ENCODE measurements at regions not wholly inside any gene's neighbourhood (a gene's known extent, or its start where the extent isn't known, plus 50 kb on each side); places are given as distances from the start of the nearest gene placed in this dataset.

- DNase-seq (ENCODE audit: low spot score): no peak
- H3K27ac ChIP-seq (ENCODE audit: low read depth in 1 of 2, low read length in 2 of 2): no peak overlapping the region
- 84% methylated on average over 20 of the region's 20 CpGs for WGBS
- H3K9ac ChIP-seq (ENCODE audit: low read depth in 1 of 2, low read length in 2 of 2): no peak overlapping the region
- no peak overlapping the region for H3K4me3 ChIP-seq (ENCODE audit: low read depth in 1 of 3, low read length in 3 of 3)
- no peaks in the 10 kb centered on the region for H3K36me3 ChIP-seq (ENCODE audit: control insufficient read depth in 4 of 4, insufficient read depth in 3 of 4, low read depth in 1 of 4, low read length in 3 of 4)
- no peaks in the 10 kb centered on the region for H3K4me1 ChIP-seq (ENCODE audit: control insufficient read depth in 4 of 4, insufficient read depth in 4 of 4, low read length in 3 of 4)
- H3K9me3 ChIP-seq (ENCODE audit: control insufficient read depth in 4 of 4, low read length in 3 of 4): no peaks in the 10 kb centered on the region
- H3K27me3 ChIP-seq (ENCODE audit: control insufficient read depth in 4 of 4, insufficient read depth in 4 of 4, low read length in 3 of 4): no peaks in the 10 kb centered on the region
- no peak for TF ChIP-seq HNF4G (IDR thresholded peaks at IDR 0.05)
- TF ChIP-seq REST (IDR thresholded peaks at IDR 0.05): no peak
- no peak for TF ChIP-seq TAF1 (conservative IDR thresholded peaks at IDR 0.05)
- TF ChIP-seq CTCF (IDR thresholded peaks at IDR 0.05; ENCODE audit: low read depth, low read length, missing input control): no peak
- TF ChIP-seq GABPA (IDR thresholded peaks at IDR 0.05 in 1 of 2, conservative IDR thresholded peaks at IDR 0.05 in 1 of 2): no peak
Measured at GRCh38 chr2:238595750-238596570, 169.2 kb downstream of the ASB1 start.

- peak in 1 of 2 donors; percentile 9 for TF ChIP-seq JUND (IDR thresholded peaks at IDR 0.05)
- TF ChIP-seq RXRA (IDR thresholded peaks at IDR 0.05): no peak
- DNase-seq (ENCODE audit: low spot score): no peak
- Histone ChIP-seq H3K27me3 (ENCODE audit: control insufficient read depth in 4 of 4, insufficient read depth in 4 of 4, low read length in 3 of 4) (no peaks in the 10 kb centered on the region), H3K36me3 (ENCODE audit: control insufficient read depth in 4 of 4, insufficient read depth in 3 of 4, low read depth in 1 of 4, low read length in 3 of 4) (no peaks in the 10 kb centered on the region), H3K9ac (ENCODE audit: low read depth in 1 of 2, low read length in 2 of 2) (no peak overlapping the region), H3K9me3 (ENCODE audit: control insufficient read depth in 4 of 4, low read length in 3 of 4) (no peaks in the 10 kb centered on the region), H3K4me1 (ENCODE audit: control insufficient read depth in 4 of 4, insufficient read depth in 4 of 4, low read length in 3 of 4) (no peaks in the 10 kb centered on the region), H3K4me3 (ENCODE audit: low read depth in 1 of 3, low read length in 3 of 3) (no peak overlapping the region), H3K27ac (ENCODE audit: low read depth in 1 of 2, low read length in 2 of 2) (no peak overlapping the region)
- 71% methylated on average over 24 of the region's 24 CpGs for WGBS
Measured at GRCh38 chr2:238596571-238597551, 170.1 kb downstream of the ASB1 start.
